ENCODE measurements at regions not wholly inside any gene's neighbourhood (a gene's known extent, or its start where the extent isn't known, plus 50 kb on each side); places are given as distances from the start of the nearest gene placed in this dataset.

- TF ChIP-seq CTCF (conservative IDR thresholded peaks at IDR 0.05 in 1 of 2, IDR thresholded peaks at IDR 0.05 in 1 of 2; ENCODE audit: low read depth in 1 of 2, low read length in 2 of 2) (no peak), EZH2 (IDR thresholded peaks at IDR 0.05; ENCODE audit: low read length, missing control alignments) (no peak)
Measured at GRCh38 chr9:7988644-7989280, 189.2 kb upstream of the DMAC1 start.
